SK-N-SH (cell line): ENCODE measurements at regions not wholly inside any gene's neighbourhood (a gene's known extent, or its start where the extent isn't known, plus 50 kb on each side); places are given as distances from the start of the nearest gene placed in this dataset.

ENCODE experiments used
- CTCF ChIA-PET: fragments of 300-600, 350-600 bp; formaldehyde crosslinking; extraction: SDS; loops from one replicate; lab custom pipeline; 2021; lab: Yijun Ruan, JAX
- POLR2A ChIA-PET: fragments of 350-600 bp; sonication (Branson Sonifier 250); formaldehyde crosslinking; extraction: SDS; loops from one replicate; lab custom pipeline; 2020; ENCODE audit warnings: antibody characterized with exemption, inconsistent platforms; lab: Yijun Ruan, JAX
- DNase-seq: peaks from one replicate; pipeline ENCODE4 v3.0.0; 2012
- H2AFZ ChIP-seq: fragments of 200-600 bp; sonication (generic); 2 replicates; pipeline ENCODE4 v1.8.1; 2016; ENCODE audit warnings: antibody characterized with exemption, mild to moderate bottlenecking, low read depth
- H3F3A ChIP-seq: fragments of 200-600 bp; sonication (generic); replicated peaks from 2 replicates; pipeline ENCODE3; 2016; ENCODE audit warnings: antibody characterized with exemption, mild to moderate bottlenecking; ENCODE audit not compliant: insufficient read depth
- H3K27ac ChIP-seq, 2 experiments: fragments of 200-500 bp in 1 of 2; fragments of 200-600 bp in 1 of 2; sonication (Bioruptor generic) in 1 of 2; sonication (generic), shearing (Covaris generic) in 1 of 2; 2 replicates each; pipeline versions ENCODE4 v1.5.1 to v1.6.1; 2014 to 2016; ENCODE audit warnings: low read depth in 2 of 2, inconsistent platforms in 1 of 2, low read length in 1 of 2, mild to moderate bottlenecking in 1 of 2, mixed read lengths in 1 of 2
- H3K27me3 ChIP-seq: fragments of 200-600 bp; sonication (generic), shearing (Covaris generic); 2 replicates; pipeline ENCODE4 v1.6.1; 2016; ENCODE audit warnings: mixed run types; ENCODE audit not compliant: insufficient read depth
- H3K36me3 ChIP-seq, 2 experiments: fragments of 200-500 bp in 1 of 2; fragments of 200-600 bp in 1 of 2; sonication (Bioruptor generic) in 1 of 2; sonication (generic) in 1 of 2; replicated peaks in 1 of 2; 2 replicates each; pipeline versions ENCODE3 to v1.5.1; 2014 to 2016; ENCODE audit warnings: low read length in 1 of 2, mild to moderate bottlenecking in 1 of 2; ENCODE audit not compliant: insufficient read depth in 2 of 2, control insufficient read depth in 1 of 2
- H3K4me1 ChIP-seq, 2 experiments: fragments of 200-500 bp in 1 of 2; fragments of 200-600 bp in 1 of 2; sonication (Bioruptor generic) in 1 of 2; sonication (generic), shearing (Covaris generic) in 1 of 2; 2 replicates each; pipeline versions ENCODE4 v1.5.1 to v1.6.1; 2014 to 2016; ENCODE audit warnings: low read depth in 1 of 2, low read length in 1 of 2, mixed run types in 1 of 2; ENCODE audit not compliant: insufficient read depth in 2 of 2, control insufficient read depth in 1 of 2
- H3K4me2 ChIP-seq: fragments of 200-600 bp; sonication (generic), shearing (Covaris generic); 2 replicates; pipeline ENCODE4 v1.6.1; 2017; ENCODE audit warnings: mixed run types
- H3K4me3 ChIP-seq, 2 experiments: fragments of 200-500 bp in 1 of 2; fragments of 200-600 bp in 1 of 2; sonication (Bioruptor generic) in 1 of 2; sonication (generic), shearing (Covaris generic) in 1 of 2; 2 replicates each; pipeline versions ENCODE4 v1.5.1 to v1.8.1; 2014 to 2016; ENCODE audit warnings: low read depth in 2 of 2, inconsistent platforms in 1 of 2, low read length in 1 of 2, mild to moderate bottlenecking in 1 of 2, mixed read lengths in 1 of 2, moderate library complexity in 1 of 2
- H3K79me2 ChIP-seq: fragments of 200-600 bp; sonication (generic); 2 replicates; pipeline ENCODE4 v1.8.1; 2017; ENCODE audit warnings: mild to moderate bottlenecking; ENCODE audit not compliant: insufficient read depth
- H3K9ac ChIP-seq: fragments of 200-600 bp; sonication (generic); 2 replicates; pipeline ENCODE4 v1.6.1; 2017; ENCODE audit warnings: mixed run types
- H3K9me2 ChIP-seq: fragments of 200-600 bp; sonication (generic); 2 replicates; pipeline ENCODE4 v1.6.1; 2017; ENCODE audit warnings: mixed run types
- H3K9me3 ChIP-seq: fragments of 200-600 bp; sonication (generic); 2 replicates; pipeline ENCODE4 v1.6.1; 2017; ENCODE audit warnings: mixed run types, mild to moderate bottlenecking, moderate library complexity
- H4K20me1 ChIP-seq: fragments of 200-600 bp; sonication (generic); 2 replicates; pipeline ENCODE4 v1.6.1; 2017; ENCODE audit warnings: mild to moderate bottlenecking, mixed run types; ENCODE audit not compliant: insufficient read depth
- CHD2 ChIP-seq: fragments of 150-350 bp; IDR thresholded peaks from 2 replicates; pipeline ENCODE4 v1.6.1; 2018; ENCODE audit warnings: low read length; ENCODE audit not compliant: partially characterized antibody
- ELF1 ChIP-seq: IDR thresholded peaks from 2 replicates; pipeline ENCODE4 v1.4.0; 2012
- EZH2phosphoT487 ChIP-seq: fragments of 200-600 bp; sonication (generic); IDR thresholded peaks from 2 replicates; pipeline ENCODE4 v1.6.1; 2017; ENCODE audit warnings: low read depth, mixed run types, mild to moderate bottlenecking, antibody characterized with exemption, moderate library complexity, borderline replicate concordance
- FOXJ3 ChIP-seq: sonication (generic); formaldehyde crosslinking; IDR thresholded peaks from 2 replicates; pipeline ENCODE4 v1.5.1; 2020; ENCODE audit warnings: mild to moderate bottlenecking, missing genetic modification reagents
- MAX ChIP-seq: IDR thresholded peaks from 2 replicates; pipeline ENCODE4 v1.4.0; 2012; ENCODE audit warnings: low read depth
- NFIC ChIP-seq: IDR thresholded peaks from 2 replicates; pipeline ENCODE4 v1.4.0; 2012; ENCODE audit warnings: borderline replicate concordance
- NRF1 ChIP-seq: IDR thresholded peaks from 2 replicates; pipeline ENCODE4 v1.6.1; 2012; ENCODE audit warnings: low read depth, mild to moderate bottlenecking, low read length
- POLR2AphosphoS5 ChIP-seq: IDR thresholded peaks from 2 replicates; pipeline ENCODE4 v1.6.1; 2012; ENCODE audit warnings: low read depth, low read length
- REST ChIP-seq: IDR thresholded peaks from 2 replicates; pipeline ENCODE4 v1.6.1; 2012; ENCODE audit warnings: mild to moderate bottlenecking, low read depth, low read length, moderate library complexity
- RFX5 ChIP-seq: IDR thresholded peaks from 2 replicates; pipeline ENCODE4 v1.6.1; 2012; ENCODE audit warnings: mild to moderate bottlenecking, improper control_type of control experiment, low read length
- RXRA ChIP-seq: IDR thresholded peaks from 2 replicates; pipeline ENCODE4 v1.4.0; 2012; ENCODE audit warnings: low read depth, mild to moderate bottlenecking, borderline replicate concordance
- SMC3 ChIP-seq: IDR thresholded peaks from 2 replicates; pipeline ENCODE4 v1.6.1; 2012; ENCODE audit warnings: low read depth, low read length, improper control_type of control experiment
- TAF1 ChIP-seq: IDR thresholded peaks from 2 replicates; pipeline ENCODE4 v1.6.1; 2012; ENCODE audit warnings: low read depth, mild to moderate bottlenecking, low read length, moderate library complexity, borderline replicate concordance
- TEAD4 ChIP-seq: IDR thresholded peaks from 2 replicates; pipeline ENCODE4 v1.4.0; 2012; ENCODE audit warnings: mild to moderate bottlenecking, borderline replicate concordance; ENCODE audit not compliant: insufficient read depth
- YY1 ChIP-seq: IDR thresholded peaks from 2 replicates; pipeline ENCODE4 v1.4.0; 2012; ENCODE audit warnings: low read depth, mild to moderate bottlenecking
- ZBTB33 ChIP-seq: IDR thresholded peaks from 2 replicates; pipeline ENCODE4 v1.4.0; 2012; ENCODE audit warnings: low read depth, borderline replicate concordance
- WGBS: methylation state at CpG from one replicate; pipeline ENCODE4 v1.1.6; 2017; ENCODE audit warnings: low lambda C conversion rate; 5-methylcytosine and 5-hydroxymethylcytosine counted together
- TF ChIP-seq, protein P1 (sequence below): fragments of 150-350 bp; IDR thresholded peaks from 2 replicates; pipeline ENCODE4 v1.6.1; 2017; ENCODE audit warnings: antibody characterized with exemption, low read length, low read depth, borderline replicate concordance
- TF ChIP-seq, protein P2 (sequence below): IDR thresholded peaks from 2 replicates; pipeline ENCODE4; 2012
- TF ChIP-seq, protein P3 (sequence below): fragments of 200-600 bp; sonication (generic); IDR thresholded peaks from 2 replicates; pipeline ENCODE4 v1.6.1; 2017; ENCODE audit warnings: antibody characterized with exemption, mild to moderate bottlenecking, moderate library complexity

- TF ChIP-seq, protein P1, sequence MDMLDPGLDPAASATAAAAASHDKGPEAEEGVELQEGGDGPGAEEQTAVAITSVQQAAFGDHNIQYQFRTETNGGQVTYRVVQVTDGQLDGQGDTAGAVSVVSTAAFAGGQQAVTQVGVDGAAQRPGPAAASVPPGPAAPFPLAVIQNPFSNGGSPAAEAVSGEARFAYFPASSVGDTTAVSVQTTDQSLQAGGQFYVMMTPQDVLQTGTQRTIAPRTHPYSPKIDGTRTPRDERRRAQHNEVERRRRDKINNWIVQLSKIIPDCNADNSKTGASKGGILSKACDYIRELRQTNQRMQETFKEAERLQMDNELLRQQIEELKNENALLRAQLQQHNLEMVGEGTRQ, result no peak
- TF ChIP-seq, protein P2, sequence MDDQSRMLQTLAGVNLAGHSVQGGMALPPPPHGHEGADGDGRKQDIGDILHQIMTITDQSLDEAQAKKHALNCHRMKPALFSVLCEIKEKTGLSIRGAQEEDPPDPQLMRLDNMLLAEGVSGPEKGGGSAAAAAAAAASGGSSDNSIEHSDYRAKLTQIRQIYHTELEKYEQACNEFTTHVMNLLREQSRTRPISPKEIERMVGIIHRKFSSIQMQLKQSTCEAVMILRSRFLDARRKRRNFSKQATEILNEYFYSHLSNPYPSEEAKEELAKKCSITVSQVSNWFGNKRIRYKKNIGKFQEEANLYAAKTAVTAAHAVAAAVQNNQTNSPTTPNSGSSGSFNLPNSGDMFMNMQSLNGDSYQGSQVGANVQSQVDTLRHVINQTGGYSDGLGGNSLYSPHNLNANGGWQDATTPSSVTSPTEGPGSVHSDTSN, result no peak
- TF ChIP-seq RXRA (no peak), RFX5 (no peak), TEAD4 (no peak), NFIC (no peak), FOXJ3 (CRISPR knock-in tag) (no peak), TAF1 (no peak), NRF1 (no peak)
These were observed 198.1 kb upstream of the PUDP start (continued) for GRCh38 chrX:7346021-7346420.

DNA sequence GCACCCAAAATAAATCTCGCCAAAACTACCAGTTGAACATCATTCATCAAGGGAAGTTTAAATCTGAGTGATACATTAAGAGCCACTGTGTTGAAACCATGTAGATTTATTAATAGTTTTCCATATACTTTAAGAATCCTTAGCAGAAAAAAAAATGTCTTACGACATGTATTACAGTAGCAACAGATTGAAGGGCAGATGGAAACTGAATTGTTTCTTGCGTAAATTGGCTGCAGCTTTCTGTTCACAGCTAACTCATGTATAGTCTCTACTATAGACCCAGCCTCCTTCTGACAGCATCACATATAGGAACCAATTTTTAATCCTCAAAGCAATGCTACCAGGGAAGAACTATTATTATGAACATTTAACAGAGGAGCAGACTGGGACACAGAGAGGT, 195.2 kb upstream of the PUDP start:
- Histone ChIP-seq H3K4me1 (no peaks in the 10 kb centered on the region), H3K4me3 (no peak overlapping the region), H3K9ac (no peak overlapping the region), H3K4me2 (no peak overlapping the region), H4K20me1 (no peaks in the 10 kb centered on the region), H3K36me3 (no peaks in the 10 kb centered on the region), H3K27ac (no peak overlapping the region), H3F3A (no peaks in the 10 kb centered on the region), H3K9me2 (no peaks in the 10 kb centered on the region), H3K9me3 (no peaks in the 10 kb centered on the region), H2AFZ (no peak overlapping the region), H3K27me3 (no peaks in the 10 kb centered on the region), H3K79me2 (no peaks in the 10 kb centered on the region)
- no peak for DNase-seq
- 43% methylated on average over 3 of the region's 3 CpGs for WGBS
- ChIA-PET POLR2A (no interaction called here), CTCF (no interaction called here)
- TF ChIP-seq NFIC, result no peak
- no peak for TF ChIP-seq TEAD4
- no peak for TF ChIP-seq NRF1
- no peak for TF ChIP-seq MAX
- TF ChIP-seq ELF1, result no peak
- no peak for TF ChIP-seq SMC3
- no peak for TF ChIP-seq ZBTB33
- no peak for TF ChIP-seq CHD2
- TF ChIP-seq, protein P3, sequence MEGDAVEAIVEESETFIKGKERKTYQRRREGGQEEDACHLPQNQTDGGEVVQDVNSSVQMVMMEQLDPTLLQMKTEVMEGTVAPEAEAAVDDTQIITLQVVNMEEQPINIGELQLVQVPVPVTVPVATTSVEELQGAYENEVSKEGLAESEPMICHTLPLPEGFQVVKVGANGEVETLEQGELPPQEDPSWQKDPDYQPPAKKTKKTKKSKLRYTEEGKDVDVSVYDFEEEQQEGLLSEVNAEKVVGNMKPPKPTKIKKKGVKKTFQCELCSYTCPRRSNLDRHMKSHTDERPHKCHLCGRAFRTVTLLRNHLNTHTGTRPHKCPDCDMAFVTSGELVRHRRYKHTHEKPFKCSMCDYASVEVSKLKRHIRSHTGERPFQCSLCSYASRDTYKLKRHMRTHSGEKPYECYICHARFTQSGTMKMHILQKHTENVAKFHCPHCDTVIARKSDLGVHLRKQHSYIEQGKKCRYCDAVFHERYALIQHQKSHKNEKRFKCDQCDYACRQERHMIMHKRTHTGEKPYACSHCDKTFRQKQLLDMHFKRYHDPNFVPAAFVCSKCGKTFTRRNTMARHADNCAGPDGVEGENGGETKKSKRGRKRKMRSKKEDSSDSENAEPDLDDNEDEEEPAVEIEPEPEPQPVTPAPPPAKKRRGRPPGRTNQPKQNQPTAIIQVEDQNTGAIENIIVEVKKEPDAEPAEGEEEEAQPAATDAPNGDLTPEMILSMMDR, result no peak
- TF ChIP-seq, protein P1, result no peak
- TF ChIP-seq REST, result no peak
- TF ChIP-seq EZH2phosphoT487, result no peak
- no peak for TF ChIP-seq YY1
- TF ChIP-seq, protein P2, result no peak
- no peak for TF ChIP-seq POLR2AphosphoS5
- TF ChIP-seq RFX5, result no peak
